HG02798 (cell line): ENCODE measurements at regions not wholly inside any gene's neighbourhood (a gene's known extent, or its start where the extent isn't known, plus 50 kb on each side); places are given as distances from the start of the nearest gene placed in this dataset.

Source experiments
- ATAC-seq: cut with Tn5 transposase; IDR thresholded peaks from one replicate; pipeline ENCODE4 v1.9.1; 2021; ENCODE audit warnings: mild to moderate bottlenecking; ENCODE audit not compliant: unreplicated experiment, poor library complexity

DNA sequence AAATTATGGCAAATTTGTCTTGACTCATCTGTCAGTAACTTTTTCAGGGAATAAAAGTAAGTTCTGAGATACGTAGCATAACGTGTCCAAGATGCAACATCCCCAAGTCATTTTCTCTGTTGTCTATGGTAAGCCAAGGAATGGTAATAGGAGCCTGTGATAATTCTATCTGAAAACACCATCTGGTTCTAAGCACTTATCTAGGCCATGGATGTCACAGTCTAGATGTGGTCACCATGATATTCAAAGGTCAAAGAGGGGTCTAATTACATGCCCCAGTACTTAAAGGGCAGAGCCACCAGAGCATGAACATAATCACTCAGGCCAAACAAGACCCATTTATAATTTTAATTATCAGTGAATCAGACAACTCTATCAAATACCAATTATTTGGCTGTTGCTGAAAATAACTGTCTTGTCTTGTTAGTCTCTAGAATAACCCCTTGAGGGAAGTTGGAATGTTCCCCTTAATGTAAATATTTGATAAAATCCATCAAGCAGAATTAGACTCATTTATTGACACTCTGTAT is 225.1 kb upstream of the MPPED2 start:
- ATAC-seq, result no peak

DNA sequence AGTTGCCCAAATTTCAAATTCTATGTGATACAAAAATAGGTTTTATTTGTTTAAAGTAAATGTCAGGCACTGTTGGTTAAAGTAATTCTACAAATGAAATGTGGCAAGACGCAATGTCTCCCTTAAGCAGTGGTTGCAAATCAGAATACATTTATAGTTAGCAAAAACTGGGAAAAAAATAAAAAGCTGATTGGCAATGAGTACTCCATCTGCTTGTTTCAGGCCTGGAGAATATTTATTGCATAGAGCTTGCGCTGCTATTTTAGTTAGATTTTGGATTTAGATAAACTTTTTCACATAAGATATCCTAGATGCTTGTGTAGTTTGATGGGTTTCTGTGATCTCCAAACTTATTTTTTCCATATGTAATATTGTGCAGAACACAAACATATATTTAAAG is 224.0 kb upstream of the MPPED2 start:
- ATAC-seq, result no peak

DNA sequence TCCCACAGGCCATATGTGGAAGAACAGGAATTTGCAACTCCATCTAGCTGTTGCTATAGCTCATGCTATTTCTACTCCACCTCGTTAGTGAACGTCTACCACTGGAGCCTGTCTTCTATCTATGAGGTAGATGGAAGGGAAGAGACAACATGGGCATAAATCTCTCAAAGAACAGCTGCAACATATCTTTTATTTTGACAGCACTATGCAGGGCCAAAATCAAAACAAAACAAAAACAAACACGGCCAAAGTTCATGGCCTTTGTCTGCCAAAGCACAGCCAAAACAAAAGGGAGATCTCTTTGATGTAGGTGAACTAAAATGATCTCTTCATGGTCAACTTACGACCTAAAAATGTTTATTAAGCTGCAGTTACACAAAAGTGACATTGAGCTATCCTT is 215.2 kb upstream of the MPPED2 start:
- no peak for ATAC-seq

DNA sequence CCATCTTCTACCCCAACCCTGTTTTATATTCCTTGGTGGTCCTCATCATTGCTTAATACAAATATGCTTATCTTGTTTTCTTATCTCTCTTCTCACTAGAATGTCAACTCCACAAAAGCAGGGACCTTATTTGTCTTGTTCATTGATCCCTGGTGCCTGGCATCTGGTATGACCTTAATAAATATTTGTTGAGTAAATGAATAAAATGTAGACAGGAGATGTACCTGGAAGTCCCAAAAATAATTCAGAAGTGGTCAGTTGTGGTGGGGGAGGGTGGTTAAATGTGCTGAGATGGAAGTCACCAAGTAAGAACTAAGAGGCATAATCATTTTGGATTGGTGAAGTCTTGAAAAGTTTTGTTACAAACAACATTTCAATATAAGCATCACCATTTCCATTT is 214.8 kb upstream of the MPPED2 start:
- no peak for ATAC-seq

DNA sequence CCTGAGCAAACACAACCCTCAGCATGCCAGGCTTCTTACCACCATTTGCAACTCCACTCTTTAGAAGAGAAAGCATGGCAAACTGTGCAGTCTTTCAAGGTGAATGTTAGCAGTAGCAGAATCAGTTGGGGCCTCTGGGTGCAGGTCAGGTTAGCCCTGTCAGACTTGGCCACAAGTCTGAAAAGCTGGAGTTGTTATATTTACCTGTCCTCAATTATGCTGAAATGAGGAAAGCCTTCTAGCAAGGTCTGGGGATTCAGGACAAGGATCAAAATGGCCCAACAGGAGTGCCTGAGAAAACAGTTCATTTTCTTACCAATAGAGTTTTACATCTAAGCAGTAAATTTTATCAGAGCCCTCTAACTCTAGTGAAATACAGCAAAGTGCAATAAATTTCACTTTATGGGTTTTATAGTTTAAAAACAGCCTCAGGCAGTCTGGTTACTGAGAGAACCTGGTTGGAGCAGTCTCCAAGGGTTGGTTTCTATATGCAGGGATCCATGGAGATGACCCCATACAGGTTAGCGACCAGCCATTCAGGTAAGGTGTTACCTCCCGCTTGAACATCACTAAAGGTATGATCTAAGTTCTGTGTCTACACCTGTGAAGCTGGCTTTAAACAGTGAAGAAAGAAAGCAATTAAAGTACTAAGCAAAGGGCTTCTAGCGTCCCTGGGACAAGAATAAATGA is 212.5 kb upstream of the MPPED2 start:
- no peak for ATAC-seq

DNA sequence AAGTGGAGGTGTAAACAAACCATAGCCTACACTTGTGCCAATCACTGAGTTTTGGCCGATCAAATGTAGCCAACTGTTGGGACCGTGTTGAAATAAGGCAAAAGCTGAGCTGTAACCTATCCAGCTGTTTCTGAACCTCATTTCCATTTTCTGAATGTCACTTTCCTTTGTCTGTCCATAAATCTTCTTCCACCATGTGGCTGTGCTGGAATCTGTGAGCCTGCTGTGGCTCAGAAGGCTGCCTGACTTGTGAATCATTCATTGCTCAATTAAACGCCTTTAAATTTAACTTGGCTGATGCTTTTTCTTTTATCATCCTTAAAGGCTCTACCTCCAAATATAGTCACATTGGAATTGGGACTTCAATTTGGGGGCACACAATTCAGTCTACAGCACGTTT is 203.1 kb upstream of the MPPED2 start:
- no peak for ATAC-seq

DNA sequence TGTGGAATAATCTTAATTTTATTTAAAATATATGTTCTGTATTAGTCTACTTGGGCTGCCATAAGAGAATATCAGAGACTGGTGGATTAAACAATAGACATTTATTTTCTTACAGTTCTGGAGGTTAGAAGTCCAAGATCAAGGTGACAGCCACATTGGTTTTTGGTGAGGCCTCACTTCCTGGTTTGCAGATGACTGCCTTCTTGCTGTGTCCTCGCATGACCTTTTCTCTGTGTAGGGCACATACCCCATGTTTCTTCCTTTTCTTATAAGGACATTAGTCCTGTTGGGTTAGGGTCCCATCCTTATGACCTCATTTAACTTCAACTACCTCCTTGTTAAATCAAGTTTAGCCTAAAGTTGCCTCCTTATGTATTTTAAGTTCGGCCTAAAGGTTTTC is 202.7 kb upstream of the MPPED2 start:
- no peak for ATAC-seq

DNA sequence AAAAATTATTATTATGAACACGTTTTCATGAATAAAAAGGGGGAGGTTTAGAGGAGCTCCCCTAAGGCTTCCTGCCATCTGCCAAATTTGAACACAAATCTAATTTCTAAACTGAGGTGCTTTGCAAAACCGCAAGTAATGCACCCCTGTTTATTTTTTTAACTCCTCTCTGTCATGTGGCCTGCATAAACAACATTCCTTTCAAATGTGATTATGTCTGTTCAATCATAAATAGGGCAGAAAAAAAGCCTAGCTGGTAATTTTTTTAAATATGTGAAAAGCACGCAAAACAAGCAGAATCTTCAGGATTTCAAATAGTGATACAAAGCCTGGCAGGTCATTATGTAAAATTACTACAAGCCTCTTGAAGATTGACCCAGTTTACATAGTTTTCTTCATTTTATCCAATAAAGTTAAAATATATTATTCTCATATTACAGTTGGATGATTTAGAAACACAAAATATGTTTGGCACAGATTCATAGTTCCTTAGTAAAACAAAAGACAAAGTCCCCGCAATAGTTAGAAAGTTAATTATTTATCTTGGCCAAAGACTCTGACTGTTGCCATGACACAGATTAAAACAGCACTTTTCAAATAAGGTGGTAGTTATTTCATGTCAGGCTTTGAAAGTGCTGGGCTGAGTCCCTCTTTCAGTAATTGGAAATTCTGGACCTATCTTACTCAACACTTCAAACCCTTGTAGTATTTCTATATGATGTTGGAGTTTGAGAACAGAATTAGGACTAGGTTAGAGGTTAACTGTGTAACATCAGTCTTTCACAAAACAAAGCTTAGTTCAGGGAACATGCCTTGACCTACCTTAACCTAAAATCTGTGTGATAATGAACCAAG is 200.3 kb upstream of the MPPED2 start:
- ATAC-seq, result no peak

DNA sequence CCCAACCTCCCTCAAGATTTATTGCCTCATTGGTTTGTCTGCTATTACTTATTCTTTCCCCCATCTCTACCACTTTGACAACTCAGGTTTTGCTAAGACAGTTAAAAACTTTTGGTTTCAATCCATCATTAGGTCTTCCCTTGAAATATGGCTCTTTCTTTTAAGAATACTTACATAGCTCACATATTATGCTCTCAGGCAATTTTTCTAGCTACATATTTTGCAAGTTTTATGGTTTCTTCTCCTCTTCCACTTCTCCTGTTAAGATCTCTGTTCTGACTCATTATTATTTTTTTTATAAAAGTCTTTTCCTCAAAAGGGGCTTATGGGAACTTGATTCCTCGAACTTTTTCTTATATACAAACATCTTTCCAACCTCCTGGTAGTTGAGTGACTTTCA is 192.4 kb upstream of the MPPED2 start:
- no peak for ATAC-seq

DNA sequence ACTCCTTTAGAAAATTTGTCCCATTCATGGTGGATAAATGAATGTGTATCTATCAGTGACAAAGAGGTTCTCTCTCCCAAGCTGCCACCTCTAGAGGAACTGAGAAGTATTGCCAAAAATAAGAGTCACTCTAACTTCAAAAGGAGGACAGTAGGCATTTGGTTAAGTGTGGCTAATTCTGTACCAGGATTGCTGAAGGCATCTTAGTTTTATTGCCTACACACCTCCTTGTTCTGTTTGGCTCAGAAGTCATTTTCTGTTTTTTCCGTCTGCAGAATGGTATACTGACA is 189.0 kb upstream of the MPPED2 start:
- no peak for ATAC-seq

DNA sequence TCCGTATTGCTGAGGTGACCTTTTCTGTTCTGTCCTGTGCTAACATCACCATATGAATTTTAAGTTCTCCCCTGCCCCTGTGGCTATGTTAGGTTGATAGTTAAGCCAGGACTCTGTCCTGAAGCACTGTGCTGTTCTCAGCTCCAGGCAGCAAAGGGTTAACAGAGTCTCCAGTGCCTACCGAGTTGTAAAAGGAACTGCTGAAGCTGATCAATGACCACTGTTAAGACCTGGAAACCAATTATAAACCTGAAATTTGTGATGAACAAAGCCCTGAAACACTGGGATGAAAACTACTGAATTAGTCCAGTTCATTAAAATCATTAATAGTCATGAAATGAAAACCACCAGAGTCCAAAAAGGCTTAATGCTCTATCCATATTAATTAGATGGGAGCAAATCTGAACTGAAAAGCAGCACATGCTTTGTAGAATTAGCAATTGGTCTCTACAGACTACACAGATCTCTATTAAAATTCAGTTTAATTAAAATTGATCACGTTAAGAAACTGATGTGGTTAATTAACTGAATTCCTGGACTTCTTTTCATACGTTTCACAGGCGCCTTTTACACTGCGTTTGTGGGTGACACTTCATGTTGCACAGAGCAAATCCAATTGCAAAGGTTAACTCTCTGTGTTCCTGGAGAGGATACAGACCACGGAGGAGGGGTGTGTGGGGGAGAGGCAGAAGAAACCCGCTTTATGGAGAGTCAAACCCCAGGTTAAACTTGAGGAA is 188.5 kb upstream of the MPPED2 start:
- ATAC-seq, result no peak

DNA sequence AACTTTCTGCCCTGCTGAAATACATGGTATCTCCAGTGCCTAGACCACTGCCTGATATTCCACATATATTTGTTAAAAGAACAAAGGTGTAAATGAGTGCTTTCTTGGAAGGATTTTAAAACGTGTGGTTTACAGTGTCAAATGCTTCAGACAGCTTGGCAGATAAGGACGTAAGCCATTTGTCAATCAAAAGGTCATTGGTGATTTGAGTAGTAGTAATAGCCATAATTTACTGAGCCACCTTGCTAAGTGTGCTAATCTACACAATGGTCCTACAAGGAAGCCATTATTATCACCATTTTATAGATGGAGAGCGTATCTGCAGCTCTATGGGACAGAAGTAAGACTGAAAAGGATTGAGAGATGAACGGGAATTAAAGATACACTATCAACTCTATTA is 186.8 kb upstream of the MPPED2 start:
- no peak for ATAC-seq

DNA sequence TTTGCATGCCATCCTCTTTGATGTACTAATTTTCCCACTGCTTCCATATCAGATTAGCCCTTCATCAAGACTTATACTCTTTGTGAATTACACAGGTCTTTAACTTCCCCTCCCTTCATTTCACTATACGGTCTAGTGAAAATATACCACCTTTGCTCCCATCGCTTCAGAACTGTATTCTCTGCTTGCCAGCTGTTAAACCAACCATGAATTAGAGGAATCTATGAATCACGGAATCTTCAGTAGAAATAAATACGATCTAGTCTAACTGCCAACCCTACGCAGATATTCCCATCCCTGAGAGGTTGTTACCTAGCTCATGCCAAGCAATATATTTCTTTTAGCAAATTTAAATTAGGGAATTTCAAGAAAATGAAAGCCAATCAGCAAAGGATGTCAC is 177.8 kb upstream of the MPPED2 start:
- ATAC-seq, result no peak

DNA sequence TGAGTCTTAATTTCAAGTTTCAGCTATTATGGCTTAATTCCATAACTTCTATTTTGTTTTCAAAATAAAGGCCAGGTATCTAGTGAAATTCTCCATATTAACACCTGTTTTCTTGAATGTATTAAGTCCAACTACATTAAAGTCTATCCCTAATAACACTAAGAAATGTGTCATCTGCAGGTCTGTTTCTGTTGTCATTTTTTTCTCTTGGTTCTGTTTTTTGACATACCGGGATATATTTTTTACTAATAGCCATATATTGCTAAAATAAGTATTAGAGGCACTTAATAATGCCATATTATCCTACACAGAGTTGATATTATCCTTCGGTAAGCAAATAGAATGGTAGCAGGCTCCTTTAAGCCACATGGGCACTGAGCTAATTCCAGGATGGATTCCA is 176.0 kb upstream of the MPPED2 start:
- ATAC-seq, result no peak

DNA sequence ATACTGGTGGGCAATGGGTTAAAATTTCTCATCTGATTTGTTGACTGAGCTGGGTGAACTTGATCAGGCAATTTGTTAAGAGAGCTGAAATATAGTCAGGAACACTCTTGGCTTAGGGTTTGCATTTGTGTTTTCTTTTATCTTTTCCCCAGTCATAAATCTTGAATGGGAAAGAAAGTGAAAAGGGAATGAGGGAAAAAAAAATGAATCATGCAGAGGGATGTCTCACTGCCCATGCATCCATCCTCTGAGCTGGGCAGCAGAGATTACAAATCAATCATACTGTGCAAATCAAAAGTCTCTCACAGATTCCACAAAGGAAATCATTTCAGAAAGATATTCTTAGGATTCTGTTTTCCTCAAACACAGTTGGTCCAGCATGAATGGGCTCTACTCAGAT is 174.2 kb upstream of the MPPED2 start:
- no peak for ATAC-seq

DNA sequence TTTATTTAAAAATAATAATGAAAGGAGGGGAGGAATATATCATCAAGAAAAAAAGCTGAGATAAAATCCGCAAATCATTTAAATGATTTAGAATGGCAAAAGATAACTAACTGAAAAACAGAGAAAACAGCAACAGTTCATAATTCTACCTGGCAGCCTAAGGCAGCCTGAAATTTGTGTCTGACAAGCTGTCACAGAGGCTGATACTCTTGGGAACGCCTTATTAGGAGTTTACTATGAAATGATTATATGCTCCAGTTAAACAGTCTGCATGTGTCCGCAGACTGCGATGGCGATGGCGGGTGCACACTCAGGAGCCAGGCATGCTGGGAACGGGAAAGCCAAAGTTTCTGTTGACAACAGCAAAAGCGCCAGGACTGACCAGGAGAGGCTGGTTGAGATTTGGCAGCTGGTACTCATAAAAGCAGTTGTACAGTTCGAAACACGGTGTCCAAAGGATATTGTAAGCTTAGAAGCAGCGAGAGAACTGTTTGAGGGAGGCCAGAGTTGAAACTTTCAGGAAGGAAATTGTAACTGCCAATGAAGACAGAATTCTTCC is 172.9 kb upstream of the MPPED2 start:
- no peak for ATAC-seq

DNA sequence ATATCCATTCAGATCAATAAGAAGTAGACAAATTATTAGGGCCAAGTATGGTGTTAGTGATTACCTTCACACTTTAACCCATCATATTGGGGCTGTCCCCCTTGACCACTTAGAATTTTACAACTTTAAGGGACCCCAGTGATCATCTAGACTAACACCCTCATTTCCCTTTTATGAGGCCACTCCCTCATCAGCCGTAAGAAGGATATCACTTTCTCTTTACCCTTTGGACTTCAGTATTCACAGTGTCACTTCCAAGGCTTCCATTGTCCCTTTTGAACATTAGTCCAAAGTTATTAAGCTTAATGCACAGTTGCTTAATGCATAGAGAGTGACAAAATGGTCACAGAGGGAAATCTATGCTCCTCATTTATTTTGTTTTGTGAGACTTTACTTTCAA is 172.4 kb upstream of the MPPED2 start:
- ATAC-seq, result no peak

DNA sequence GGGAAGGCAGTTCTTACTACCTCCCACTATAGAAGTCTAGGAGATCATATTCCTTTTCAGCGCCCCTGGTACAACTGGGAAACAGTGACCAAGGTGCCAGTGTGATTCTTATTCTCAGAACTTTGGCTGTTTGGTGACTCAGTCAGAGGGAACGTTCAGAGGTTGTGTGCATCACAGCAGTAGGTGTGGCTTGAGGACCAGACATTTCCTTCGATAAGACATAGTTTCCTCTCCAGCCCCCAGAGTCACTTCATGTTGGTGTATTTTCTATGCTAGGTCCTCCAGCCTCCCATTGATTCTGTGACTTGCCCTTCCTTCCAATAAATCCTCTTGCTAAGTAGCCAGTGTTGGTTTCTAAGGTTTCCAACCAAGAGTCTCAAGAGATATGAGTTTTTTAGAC is 171.9 kb upstream of the MPPED2 start:
- ATAC-seq, result no peak

DNA sequence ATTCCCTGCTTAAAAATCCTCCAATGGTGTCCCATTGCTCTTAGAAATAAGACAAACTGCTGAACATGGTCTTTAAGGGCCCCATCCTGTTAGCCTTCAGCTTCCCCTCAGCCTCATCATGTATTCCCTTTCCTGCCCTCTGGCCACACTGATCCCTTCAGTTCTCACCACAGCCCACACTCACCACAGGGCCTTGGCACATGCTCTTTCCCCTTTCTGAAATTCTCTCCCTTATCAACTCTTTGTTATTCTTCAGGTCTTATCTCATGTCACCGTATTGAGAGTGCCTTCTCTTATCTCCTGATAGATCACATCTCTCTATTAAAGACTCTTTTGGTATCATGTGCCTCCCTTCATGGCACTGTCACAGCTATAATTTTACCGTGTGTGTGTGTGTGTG is 167.8 kb upstream of the MPPED2 start:
- ATAC-seq, result no peak

DNA sequence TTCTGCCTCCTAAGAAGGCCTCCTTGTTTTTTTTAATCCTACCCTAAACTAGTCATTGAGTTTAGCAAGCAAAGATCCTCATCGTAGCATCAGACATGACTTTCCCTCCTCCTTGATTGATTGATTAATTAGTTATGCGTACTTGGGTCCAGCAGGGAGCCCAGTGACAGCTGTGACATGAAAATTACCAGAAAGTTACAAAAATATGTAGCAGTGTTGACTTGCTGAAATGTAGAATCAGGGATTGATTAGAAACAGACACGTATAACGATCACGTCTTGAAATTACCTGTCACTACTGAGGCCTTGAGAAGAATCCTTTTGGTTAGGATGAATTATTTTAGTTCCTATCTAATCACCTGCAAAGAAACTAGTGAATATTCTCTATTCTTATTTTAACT is 167.4 kb upstream of the MPPED2 start:
- ATAC-seq, result no peak

DNA sequence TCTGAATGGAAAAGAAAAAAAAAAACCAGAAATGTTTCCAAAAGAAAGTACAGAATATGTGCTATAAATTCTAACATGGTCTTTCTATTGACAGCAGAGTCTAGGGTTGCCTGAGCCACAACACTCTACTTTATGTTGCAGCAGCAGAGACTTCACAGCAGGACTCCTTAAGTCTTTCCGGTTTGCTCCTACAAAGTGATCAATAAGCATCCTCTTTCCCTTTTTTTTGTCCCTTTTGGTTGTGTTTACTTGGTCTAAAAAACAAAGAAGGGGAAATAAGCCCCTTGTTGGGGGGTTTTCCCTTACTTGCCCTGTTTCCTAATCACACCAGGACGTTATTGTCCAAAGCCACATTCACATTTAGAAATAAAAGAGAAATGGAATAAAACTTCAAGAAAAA is 163.1 kb upstream of the MPPED2 start:
- no peak for ATAC-seq
